ENCODE measurements at regions not wholly inside any gene's neighbourhood (a gene's known extent, or its start where the extent isn't known, plus 50 kb on each side); places are given as distances from the start of the nearest gene placed in this dataset.

DNA sequence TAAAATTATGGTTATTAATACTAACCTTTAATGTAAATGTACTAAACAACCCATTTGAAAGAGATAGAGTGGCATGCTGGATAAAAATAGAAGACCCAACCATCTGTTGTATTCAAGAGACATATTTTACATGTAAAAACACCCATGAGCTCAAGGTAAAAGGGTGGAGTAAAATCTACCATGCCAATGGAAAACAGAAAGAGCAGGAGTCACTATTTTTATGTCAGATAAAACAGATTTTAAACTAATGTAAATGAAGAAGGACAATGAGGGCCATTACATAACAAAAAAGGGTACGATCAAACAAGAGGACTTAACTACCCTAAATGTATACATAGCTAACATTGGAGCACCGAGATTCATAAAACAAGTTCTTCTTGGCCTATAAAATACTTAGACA, 66.3 kb downstream of the ITM2A start:
- DNase-seq = no peak

DNA sequence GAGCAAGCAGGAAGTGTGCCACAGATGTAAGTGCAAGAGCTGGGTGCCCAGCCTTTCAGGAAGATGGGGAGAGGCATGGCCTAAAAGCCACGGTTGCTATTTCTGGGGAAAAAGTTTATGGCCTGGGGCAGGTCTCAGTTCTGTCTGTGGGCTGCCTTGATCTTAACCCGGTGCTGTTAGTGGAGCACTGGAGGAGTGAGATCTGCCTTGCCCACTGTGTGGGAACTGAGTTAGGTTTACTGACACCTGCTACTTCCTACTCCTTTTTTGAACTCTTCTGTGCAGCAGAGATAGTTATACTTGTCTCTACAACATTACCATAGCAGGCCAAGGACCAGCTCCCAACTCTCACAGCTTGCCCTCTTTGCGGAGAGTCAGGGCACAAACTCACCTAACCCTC, 76.5 kb downstream of the ITM2A start:
- DNase-seq = no peak

- no peak for DNase-seq
Observed at GRCh38 chrX:79288733-79289132, 78.4 kb downstream of the ITM2A start.

- DNase-seq = no peak
Observed at GRCh38 chrX:79287724-79288123, 79.4 kb downstream of the ITM2A start.

DNA sequence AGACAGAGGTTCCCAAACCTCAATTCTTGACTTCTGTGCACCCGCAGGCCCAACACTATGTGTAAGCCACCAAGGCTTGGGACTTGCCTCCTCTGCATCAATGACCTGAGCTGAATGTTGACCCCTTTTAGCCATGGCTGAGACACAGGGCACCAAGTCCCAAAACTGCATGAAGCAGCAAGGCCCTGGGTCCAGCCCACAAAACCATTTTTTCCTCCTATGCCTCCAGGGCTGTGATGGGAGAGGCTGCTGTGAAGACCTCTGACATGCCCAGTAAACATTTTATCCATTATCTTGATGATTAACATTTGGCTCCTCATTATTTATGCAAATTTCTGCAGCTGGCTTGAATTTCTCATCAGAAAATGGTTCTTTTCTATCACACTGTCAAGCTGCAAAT, 85.4 kb downstream of the ITM2A start:
- no peak for DNase-seq

- no peak for DNase-seq
Observed at GRCh38 chrX:79270401-79270800, 96.7 kb downstream of the ITM2A start.

GRCh38 chrX:79268788-79269187, 98.3 kb downstream of the ITM2A start:
- DNase-seq = no peak

- DNase-seq = no peak
Observed at GRCh38 chrX:79266702-79267101, 100.4 kb downstream of the ITM2A start.

- no peak for DNase-seq
Observed at GRCh38 chrX:79263550-79263949, 103.6 kb downstream of the ITM2A start.

DNA sequence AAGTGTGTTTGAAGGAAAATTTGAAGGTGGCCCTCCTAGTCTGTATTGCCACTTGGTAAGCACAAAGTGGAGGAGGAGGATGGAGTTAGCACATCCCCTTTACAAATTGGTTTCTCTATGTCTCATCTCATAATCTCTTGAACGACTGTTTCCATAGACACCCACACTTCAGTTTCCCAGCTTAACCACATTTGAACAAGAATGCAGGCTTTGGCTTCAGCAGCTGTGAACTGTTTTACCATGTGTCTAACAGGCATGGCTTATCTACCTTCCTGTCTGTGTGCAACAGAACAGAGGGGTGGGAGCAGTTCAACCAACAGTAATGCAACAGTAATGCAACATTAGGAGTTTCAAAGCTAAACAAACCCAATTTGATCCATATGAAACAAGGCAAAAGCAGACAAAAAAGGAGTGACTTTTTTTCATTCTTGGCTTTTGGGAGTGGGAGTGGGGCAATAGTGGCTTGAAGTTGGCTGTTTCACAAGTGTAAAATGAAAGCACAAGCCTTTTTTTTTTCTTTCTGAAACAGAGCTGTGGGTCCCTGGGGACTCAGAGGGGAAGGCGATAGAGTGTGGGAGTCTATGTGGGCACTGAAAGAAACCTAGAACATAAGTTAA, 108.0 kb downstream of the ITM2A start:
- DNase-seq = peak; percentile 5

GRCh38 chrX:79243691-79244090, 99.2 kb downstream of the GPR174 start:
- no peak for DNase-seq

DNA sequence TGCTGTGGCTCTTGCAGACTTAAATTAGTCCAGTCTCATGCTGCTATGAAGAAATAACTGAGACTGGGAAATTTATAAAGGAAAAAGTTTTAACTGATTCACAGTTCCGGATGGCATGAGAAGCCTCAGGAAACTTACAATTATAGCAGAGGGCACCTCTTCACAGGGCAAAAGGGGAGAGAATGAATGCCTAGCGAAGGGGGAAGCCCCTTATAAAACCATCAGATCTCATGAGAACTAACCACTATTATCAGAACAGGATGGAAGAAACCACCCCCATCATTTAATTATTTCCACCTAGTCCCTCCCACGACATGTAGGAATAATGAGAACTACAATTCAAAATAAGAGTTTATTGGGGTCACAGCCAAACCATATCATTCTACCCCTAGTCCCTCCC, 91.4 kb downstream of the GPR174 start:
- DNase-seq = no peak

- no peak for DNase-seq
Observed at GRCh38 chrX:79231662-79232061, 87.2 kb downstream of the GPR174 start.

Data from eye (tissue), 1 donor.